ENCODE measurements at regions not wholly inside any gene's neighbourhood (a gene's known extent, or its start where the extent isn't known, plus 50 kb on each side); places are given as distances from the start of the nearest gene placed in this dataset.

DNA sequence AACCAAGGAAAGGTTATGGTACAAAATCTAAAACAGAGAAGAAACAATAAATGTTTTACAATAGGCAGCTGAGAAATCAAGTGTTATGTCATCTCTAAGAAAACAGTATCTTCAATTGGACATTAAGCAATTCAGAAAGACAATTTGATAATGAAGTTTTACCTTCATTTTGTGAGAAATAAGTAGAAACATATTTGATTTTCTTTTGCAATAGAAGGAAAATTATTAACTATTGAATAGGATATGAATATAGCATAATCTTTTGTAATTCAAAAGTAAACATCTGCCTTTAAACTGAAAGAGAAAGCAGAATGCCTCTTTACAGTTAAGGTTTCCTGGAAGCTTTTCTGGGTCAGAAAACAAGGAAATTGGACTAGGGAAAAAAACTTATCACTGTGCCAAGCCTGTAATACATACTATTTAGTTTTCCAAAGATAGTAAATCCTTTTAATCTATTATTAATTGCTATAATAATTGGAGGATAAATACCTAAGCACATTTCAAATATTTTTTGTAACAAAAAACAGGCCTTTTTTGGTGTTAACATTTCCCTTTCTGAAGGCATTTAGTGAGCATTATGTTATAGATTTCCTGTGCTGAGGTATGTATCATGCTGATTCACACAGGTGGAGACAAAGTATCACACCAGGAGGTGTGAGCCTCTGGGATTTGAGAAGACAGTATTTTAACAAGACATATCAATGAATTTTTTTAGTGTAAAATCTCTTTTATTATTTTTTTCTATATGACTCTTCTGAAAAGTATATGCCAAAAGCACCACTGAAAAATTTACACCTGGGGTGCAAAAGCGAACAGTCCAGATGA is 947.0 kb upstream of the CDH2 start:
- no peak for DNase-seq

- DNase-seq = no peak
These were observed 927.7 kb upstream of the CDH2 start for GRCh38 chr18:29104671-29105070.

DNA sequence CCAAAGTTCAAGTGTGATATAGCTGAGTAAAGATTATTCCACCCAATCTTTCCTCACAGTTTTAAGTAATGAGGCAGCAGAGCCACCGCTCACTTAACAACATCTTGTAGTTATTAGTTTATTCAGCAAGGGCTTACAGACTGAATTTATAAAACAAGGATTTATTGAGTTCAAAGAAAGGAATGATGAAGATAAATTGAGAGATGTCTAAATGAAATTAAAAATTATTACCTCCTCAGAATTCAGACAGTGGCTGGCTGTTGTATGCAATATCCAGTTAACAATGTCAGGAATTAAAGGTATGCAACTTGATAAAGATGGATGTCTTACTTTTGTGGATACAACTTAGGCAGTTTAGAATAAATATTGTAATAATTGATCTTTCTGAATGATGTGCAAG is 927.3 kb upstream of the CDH2 start:
- peak; percentile 2 for DNase-seq

- no peak for DNase-seq
These were observed 919.3 kb upstream of the CDH2 start for GRCh38 chr18:29096079-29096770.

DNA sequence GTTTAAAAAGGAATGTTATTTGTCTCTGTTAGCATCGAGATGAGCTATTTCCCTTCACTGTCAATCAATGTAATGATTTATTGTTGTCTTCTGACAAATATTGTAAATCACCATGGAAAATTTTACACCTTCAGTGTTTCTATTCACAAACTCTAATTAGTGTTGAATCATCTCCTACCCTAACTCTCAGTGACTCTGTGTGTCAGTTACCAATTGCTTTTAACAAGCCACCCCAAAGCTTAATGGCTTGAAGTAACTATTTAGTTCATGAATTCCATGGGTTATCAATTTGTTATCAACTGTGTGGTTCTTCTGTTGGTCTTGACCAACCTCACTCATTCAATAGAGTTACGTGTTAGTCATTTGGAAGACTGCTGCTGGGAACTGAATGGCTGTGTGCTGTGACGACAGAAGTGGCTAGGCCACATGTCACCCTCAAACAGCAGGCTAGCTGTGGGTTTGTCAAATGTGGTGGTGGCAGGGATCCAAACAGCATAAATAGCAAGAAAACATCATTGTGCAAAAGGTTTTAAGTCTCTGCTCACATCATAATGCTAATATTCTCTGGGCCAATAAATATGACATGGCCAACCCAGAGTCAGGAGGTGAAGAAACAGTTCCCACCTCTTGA is 910.8 kb upstream of the CDH2 start:
- DNase-seq = no peak

GRCh38 chr18:29084120-29084519 is 907.2 kb upstream of the CDH2 start:
- no peak for DNase-seq

GRCh38 chr18:29083545-29083944 is 906.6 kb upstream of the CDH2 start:
- no peak for DNase-seq

DNA sequence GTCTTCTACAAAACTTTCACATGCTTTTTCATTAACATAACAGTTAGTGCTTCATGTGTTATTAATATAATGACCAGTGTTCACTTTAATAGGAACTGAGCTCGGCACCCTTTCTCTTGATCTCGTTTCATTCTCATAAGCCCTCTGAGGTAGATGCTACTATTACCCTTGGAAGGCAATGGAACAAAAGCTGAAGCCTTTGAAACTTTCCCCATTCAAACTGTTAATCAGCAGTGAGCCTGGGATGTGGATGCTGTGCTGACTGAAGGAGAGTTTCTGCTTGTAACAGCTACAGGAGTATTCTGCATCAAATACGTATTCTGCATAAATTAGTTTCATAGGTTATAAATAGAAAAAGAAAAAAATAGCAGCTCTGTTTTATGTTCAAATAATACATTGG is 904.0 kb upstream of the CDH2 start:
- DNase-seq = no peak

DNA sequence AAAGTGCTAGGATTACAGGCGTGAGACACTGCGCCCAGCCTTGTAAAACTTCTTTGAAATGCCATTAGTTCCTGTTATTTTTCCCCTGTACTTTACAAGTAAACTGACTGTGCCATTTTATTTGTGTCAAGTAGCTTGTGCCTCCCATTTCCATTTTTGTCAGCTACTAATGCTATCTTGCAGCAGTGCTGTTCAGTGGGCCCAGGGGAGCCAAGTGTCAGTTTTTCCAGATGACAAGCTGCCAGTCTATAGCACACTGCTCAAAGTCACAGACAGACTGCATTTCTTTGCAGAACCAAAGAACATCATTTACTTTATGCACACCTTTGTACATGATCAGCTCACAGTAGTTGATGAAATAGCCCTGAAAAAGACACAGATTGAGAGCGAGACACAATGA is 901.3 kb upstream of the CDH2 start:
- peak; percentile 1 for DNase-seq

DNA sequence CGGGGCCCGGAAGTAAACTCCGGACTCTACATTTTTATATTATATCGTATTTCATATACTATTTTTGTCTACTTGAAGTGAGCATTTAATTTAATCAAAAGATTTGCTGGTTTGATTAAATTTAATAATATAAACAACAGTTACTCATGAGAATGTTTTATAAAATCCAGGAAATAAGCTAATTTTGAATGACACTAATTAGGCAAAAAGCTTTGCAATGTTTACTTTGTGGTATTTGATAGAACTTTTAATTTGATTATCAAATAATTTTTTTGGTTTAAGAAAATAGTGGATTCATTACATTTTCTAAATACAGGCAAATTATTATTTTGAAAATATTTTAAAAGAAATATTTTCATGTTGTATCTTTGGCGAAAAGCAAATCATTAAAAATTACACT is 900.4 kb upstream of the CDH2 start:
- no peak for DNase-seq

DNA sequence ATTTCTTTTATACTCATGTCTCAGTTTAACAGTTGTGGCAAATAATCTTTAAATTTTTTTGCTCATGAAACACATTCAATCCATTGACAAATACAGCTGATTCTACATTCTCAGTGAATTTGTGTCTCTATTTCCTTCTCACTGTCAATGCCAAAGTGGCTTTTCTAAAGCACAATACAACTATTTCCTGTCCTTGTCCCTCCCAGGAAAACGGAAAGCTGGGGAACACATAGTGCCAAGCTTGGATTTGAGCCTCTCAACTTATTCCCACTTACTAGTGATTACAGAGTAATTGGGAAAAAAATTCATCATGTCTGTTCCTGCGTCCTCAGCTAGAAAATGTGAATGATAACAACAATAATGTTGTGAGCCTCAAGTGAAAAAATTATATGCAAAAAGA is 899.7 kb upstream of the CDH2 start:
- no peak for DNase-seq

- no peak for DNase-seq
These were observed 897.2 kb upstream of the CDH2 start for GRCh38 chr18:29074147-29074546.

DNA sequence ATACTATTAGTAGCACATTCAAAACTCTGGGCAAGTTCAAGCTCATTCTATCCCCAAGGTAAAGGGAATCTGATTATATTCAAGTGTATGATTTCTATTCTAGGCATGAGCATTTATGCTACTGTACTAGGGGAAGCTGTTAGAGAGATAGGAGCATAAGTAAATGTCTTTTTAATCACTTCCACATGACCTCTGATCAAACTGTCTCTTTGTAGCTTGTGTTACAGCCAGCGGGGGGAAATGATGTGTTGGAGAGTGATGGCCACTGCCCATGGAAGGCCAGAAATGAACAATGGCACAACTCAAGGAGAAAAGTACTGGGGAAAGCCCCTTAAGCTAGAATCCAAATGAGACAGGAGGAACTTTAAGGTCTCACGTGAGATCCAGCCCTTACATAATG is 894.9 kb upstream of the CDH2 start:
- no peak for DNase-seq

- no peak for DNase-seq
These were observed 886.4 kb upstream of the CDH2 start for GRCh38 chr18:29063346-29063745.

- DNase-seq = no peak
These were observed 886.0 kb upstream of the CDH2 start for GRCh38 chr18:29062921-29063320.

- no peak for DNase-seq
These were observed 883.4 kb upstream of the CDH2 start for GRCh38 chr18:29060349-29060748.

DNA sequence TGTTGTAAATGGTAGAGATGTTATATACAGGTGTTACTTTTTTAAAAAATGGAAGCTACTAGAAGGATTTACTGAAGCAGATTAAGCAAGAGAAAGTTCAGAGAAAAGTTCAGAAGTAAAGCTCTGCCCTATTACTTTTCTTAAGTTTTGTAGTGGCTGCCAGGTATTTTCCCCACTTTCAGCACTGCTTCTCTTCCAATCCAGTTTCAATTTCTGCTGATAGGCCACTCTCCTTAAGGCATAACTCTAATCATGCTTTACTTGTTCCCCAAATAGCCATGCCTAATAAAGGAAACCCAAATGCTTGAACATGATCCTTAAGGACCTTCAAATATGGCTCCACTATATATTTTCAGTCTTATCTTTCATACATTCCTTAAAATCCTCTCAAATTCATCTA is 880.8 kb upstream of the CDH2 start:
- no peak for DNase-seq

GRCh38 chr18:29056800-29057199 is 879.9 kb upstream of the CDH2 start:
- no peak for DNase-seq

GRCh38 chr18:29041976-29042375 is 865.0 kb upstream of the CDH2 start:
- no peak for DNase-seq

GRCh38 chr18:29034113-29034856 is 857.4 kb upstream of the CDH2 start:
- DNase-seq = peak; percentile 15

DNA sequence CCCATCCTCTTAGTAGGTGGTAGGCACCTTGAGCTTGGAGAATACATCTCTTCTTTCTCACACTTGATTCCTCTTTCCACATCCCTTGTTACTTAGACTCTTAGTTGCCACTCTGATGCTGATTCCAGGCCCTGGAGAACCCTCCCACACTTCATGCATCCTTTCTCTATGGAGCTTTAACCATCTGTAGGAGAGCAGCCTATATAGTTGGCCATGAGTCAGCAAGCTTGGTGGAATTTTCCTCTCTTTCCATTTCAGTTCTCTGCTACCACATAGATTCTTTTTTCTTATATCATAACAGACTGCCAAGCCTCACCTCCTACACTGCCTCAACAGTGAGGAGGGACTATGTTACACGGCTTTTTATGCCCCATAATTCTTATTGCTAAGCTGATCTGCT is 851.6 kb upstream of the CDH2 start:
- DNase-seq = no peak

DNA sequence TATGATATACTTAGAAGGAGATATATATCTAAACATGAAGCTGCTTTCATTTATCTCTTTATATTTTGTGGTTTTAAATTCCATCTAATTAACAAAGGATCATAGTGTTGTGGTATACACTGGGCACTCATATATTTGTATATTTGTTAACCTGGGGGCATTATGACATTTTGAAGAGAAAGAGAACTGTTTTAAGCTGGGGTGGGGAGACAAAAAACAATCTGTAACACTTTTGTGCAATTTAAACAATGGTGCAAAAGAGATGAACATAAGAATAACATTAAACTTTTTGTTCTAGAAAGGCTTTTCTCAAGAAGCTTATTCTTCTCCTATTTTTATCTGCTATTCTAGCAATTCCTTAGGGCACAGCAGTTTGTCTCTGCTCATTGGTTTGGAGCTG is 842.0 kb upstream of the CDH2 start:
- DNase-seq = no peak

DNA sequence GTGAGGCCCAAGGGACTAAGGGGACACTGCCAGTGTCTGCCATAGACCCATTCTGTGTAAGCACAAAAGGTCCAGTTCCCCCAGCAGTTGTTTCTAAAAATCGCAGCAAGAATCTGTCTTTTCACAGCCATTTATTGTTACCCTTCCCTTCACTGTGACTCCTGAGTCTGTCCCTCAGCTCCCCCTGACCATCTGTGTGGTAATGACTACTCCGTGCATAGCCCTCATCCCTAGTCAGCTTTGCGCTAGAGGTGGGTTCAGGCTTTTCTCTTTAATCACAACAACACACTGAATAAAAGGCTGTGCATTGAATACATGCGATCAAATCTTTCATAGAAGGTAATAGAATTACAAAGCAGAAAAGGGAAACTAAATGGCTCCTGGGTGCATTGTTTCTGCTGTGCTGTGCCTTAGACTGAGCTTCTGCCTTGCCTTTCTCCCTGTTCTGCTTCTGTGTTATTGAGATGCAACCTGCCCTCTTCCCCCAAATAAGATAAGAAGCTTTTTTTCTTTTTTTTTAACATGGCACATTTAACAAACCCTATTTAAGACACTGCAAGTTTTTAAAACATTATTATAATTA is 836.0 kb upstream of the CDH2 start:
- no peak for DNase-seq
